Esophagus muscularis mucosa (tissue), 3 donors: ENCODE measurements at regions not wholly inside any gene's neighbourhood (a gene's known extent, or its start where the extent isn't known, plus 50 kb on each side); places are given as distances from the start of the nearest gene placed in this dataset.

Experiments used
- POLR2AphosphoS5 ChIP-seq, 2 donors: sonication (generic); formaldehyde crosslinking; IDR thresholded peaks; one replicate each; pipeline ENCODE4 v1.6.1; 2017; ENCODE audit warnings: antibody characterized with exemption in 2 of 2
- TF ChIP-seq, protein P1 (sequence below), 3 experiments: fragments of 200-600 bp in 2 of 3; fragments of 450-650 bp in 1 of 3; sonication (generic) in 2 of 3; IDR thresholded peaks; one replicate each; pipeline ENCODE4 v1.5.1; 2017 to 2019; ENCODE audit warnings: antibody characterized with exemption in 3 of 3, mild to moderate bottlenecking in 2 of 3, moderate library complexity in 1 of 3

DNA sequence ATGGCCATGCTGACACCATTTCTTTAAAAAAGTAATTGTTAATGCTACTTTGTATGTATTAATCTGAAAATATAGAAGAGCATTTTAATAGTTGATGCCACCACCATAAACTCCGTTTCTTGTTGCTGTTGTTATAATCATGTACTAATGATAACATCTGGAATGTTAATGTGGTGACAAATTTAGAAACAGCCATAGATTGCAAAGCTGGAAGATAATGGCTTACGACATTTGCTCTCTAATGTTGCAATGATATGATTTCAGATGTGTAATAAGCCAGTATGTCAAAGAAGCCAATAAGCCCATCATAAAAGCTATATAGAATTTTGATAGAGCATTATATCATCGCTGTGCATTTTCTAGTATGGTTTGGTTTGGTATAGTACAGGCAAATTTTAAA, 579.4 kb upstream of the ZFP42 start:
- TF ChIP-seq, protein P1, sequence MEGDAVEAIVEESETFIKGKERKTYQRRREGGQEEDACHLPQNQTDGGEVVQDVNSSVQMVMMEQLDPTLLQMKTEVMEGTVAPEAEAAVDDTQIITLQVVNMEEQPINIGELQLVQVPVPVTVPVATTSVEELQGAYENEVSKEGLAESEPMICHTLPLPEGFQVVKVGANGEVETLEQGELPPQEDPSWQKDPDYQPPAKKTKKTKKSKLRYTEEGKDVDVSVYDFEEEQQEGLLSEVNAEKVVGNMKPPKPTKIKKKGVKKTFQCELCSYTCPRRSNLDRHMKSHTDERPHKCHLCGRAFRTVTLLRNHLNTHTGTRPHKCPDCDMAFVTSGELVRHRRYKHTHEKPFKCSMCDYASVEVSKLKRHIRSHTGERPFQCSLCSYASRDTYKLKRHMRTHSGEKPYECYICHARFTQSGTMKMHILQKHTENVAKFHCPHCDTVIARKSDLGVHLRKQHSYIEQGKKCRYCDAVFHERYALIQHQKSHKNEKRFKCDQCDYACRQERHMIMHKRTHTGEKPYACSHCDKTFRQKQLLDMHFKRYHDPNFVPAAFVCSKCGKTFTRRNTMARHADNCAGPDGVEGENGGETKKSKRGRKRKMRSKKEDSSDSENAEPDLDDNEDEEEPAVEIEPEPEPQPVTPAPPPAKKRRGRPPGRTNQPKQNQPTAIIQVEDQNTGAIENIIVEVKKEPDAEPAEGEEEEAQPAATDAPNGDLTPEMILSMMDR (IDR thresholded peaks at IDR 0.05) = no peak
- no peak for TF ChIP-seq POLR2AphosphoS5 (IDR thresholded peaks at IDR 0.05)
